ENCODE measurements at regions not wholly inside any gene's neighbourhood (a gene's known extent, or its start where the extent isn't known, plus 50 kb on each side); places are given as distances from the start of the nearest gene placed in this dataset.

DNA sequence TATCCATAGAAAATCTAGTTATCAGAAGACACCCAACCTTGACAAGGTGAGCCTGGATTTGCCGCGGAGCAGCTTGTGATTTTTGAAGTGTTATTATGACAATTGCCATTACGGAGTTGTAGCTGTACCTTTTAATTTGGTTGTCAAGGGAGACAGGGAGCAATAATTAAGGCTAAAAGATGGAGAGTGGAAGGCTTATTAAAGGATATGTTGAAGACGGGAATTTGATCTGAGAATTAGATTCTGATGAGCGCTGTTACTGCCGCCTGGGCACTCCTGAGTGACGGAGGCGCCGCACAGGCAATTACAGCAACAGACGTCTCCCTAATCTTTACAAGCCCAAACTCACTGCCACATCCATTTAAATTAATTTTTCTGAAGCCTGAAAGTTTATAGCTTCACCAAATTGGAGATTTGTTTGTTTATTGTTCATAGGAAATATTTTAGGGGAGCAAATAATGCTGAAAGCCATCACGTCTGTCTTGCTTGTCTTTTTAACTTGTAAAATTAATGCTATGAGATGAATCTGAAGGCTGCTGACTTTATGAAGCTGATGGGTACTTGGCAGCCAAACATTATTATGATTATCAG is 475.0 kb upstream of the ADARB2 start:
- no peak for DNase-seq (ENCODE audit: extremely low spot score, unreplicated experiment)
- peaks cover under 1% of the 10 kb centered on the region for H3K27me3 Mint-ChIP-seq (ENCODE audit: unreplicated experiment)
- TF ChIP-seq, protein P1, sequence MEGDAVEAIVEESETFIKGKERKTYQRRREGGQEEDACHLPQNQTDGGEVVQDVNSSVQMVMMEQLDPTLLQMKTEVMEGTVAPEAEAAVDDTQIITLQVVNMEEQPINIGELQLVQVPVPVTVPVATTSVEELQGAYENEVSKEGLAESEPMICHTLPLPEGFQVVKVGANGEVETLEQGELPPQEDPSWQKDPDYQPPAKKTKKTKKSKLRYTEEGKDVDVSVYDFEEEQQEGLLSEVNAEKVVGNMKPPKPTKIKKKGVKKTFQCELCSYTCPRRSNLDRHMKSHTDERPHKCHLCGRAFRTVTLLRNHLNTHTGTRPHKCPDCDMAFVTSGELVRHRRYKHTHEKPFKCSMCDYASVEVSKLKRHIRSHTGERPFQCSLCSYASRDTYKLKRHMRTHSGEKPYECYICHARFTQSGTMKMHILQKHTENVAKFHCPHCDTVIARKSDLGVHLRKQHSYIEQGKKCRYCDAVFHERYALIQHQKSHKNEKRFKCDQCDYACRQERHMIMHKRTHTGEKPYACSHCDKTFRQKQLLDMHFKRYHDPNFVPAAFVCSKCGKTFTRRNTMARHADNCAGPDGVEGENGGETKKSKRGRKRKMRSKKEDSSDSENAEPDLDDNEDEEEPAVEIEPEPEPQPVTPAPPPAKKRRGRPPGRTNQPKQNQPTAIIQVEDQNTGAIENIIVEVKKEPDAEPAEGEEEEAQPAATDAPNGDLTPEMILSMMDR (IDR thresholded peaks at IDR 0.05): no peak
- peaks cover 2% of the 10 kb centered on the region for H3K4me1 Mint-ChIP-seq (ENCODE audit: unreplicated experiment)
- no peak overlapping the region for H3K4me3 Mint-ChIP-seq (ENCODE audit: unreplicated experiment)
- no peaks in the 10 kb centered on the region for H3K9me3 Mint-ChIP-seq (ENCODE audit: unreplicated experiment)
- H3K27ac Mint-ChIP-seq (ENCODE audit: unreplicated experiment): no peak overlapping the region
- no peaks in the 10 kb centered on the region for H3K36me3 Mint-ChIP-seq (ENCODE audit: unreplicated experiment)

DNA sequence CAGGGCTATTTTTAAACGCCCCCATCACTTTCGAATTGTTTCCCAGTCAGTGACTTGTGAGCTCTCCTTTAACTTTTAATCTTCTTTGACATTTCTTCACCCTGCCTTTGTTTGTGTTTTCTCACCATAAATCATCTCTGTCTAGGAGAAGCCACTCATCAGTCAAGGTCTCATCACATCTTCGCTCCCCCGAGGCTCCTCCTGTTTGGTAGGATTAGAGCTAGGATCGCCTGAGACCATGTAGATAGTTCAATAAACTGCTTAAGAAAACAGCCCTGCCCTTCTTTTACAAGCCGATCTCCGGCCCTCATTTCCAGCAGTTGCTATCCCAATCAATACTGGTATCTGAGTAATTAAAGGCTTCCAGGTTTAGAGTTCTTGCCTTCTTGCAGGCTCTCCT is 472.8 kb upstream of the ADARB2 start:
- Mint-ChIP-seq H3K27ac (ENCODE audit: unreplicated experiment) (no peak overlapping the region), H3K4me3 (ENCODE audit: unreplicated experiment) (no peak overlapping the region), H3K27me3 (ENCODE audit: unreplicated experiment) (no peaks in the 10 kb centered on the region), H3K36me3 (ENCODE audit: unreplicated experiment) (no peaks in the 10 kb centered on the region), H3K9me3 (ENCODE audit: unreplicated experiment) (no peaks in the 10 kb centered on the region), H3K4me1 (ENCODE audit: unreplicated experiment) (peaks cover 2% of the 10 kb centered on the region)
- DNase-seq (ENCODE audit: extremely low spot score, unreplicated experiment): no peak
- TF ChIP-seq, protein P1 (IDR thresholded peaks at IDR 0.05): no peak

DNA sequence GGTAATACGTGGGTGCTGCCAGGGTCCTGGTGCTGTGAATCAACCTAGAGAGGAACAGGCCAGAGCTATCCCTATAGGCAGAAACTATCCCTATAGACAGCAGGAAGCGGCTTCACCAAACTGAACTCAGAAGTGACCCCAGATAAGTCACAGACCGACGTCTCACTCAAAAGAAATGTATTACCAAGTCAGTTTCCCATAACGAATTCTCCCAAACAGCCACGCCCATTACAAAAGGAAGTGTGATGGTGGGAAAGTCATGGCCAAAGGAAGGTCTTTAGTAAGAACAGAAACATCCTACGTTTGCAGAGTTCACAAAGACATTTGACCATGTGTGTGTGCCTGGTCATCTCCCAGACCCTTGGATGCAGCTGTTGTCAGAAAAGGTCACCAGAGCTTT is 470.8 kb upstream of the ADARB2 start:
- H3K36me3 Mint-ChIP-seq (ENCODE audit: unreplicated experiment): no peaks in the 10 kb centered on the region
- no peak overlapping the region for H3K4me3 Mint-ChIP-seq (ENCODE audit: unreplicated experiment)
- H3K9me3 Mint-ChIP-seq (ENCODE audit: unreplicated experiment): no peaks in the 10 kb centered on the region
- H3K4me1 Mint-ChIP-seq (ENCODE audit: unreplicated experiment): no peaks in the 10 kb centered on the region
- H3K27ac Mint-ChIP-seq (ENCODE audit: unreplicated experiment): no peak overlapping the region
- TF ChIP-seq, protein P1 (IDR thresholded peaks at IDR 0.05): no peak
- no peaks in the 10 kb centered on the region for H3K27me3 Mint-ChIP-seq (ENCODE audit: unreplicated experiment)
- no peak for DNase-seq (ENCODE audit: extremely low spot score, unreplicated experiment)

DNA sequence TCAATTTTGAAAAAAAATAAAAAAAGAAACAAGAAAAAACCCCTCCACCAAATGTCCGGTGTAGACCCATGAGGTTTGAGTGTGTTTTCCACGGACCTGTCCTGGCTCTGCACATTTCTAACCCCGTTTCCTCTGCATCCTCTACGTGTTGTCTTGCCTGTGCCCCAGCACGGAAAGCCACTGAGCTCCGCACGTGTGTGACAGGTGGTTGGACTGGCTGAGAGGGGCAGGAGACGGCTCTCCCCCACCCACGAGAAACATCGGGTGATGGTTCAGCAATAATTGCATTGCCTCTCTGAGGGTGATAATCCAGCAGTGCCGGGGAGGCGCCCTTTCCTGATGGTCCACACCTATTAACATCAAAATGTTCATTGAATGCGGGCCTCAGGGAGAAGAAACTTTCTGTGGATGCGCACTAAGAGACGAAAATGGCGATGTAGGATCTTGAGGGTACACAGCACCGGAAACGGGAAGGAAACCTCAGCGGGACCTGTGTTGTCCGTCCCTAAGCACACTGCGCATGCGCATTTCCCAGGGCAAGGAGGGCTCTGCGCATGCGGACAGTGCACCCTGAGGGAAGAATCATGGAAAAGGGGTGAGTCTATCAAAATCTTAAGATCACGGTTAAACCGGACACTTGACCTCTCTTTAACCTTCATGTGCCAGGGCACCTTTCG is 470.1 kb upstream of the ADARB2 start:
- H3K9me3 Mint-ChIP-seq (ENCODE audit: unreplicated experiment): no peaks in the 10 kb centered on the region
- peaks cover 5% of the 10 kb centered on the region for H3K4me1 Mint-ChIP-seq (ENCODE audit: unreplicated experiment)
- H3K27me3 Mint-ChIP-seq (ENCODE audit: unreplicated experiment): no peaks in the 10 kb centered on the region
- H3K4me3 Mint-ChIP-seq (ENCODE audit: unreplicated experiment): no peak overlapping the region
- TF ChIP-seq, protein P1 (IDR thresholded peaks at IDR 0.05): no peak
- no peak overlapping the region for H3K27ac Mint-ChIP-seq (ENCODE audit: unreplicated experiment)
- no peak for DNase-seq (ENCODE audit: extremely low spot score, unreplicated experiment)
- no peaks in the 10 kb centered on the region for H3K36me3 Mint-ChIP-seq (ENCODE audit: unreplicated experiment)

DNA sequence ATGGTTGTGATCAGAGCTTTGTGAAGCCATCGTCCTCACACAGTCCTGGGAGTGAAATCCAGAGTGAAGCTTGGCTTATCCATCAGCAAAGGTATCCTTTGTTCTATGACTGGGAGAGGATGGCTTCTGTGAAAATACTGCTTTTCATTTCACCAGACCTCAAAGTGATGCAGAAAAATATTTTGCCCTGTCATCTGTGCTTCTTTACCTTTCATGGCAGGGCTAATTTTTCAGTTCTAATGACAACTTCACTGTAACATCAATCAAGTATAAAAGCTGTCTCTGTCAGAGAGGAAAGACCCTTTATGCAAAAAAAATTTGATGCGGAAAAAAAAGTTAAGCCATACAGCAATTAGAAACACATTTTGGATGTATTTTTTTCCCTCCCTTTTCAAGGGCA is 468.1 kb upstream of the ADARB2 start:
- no peak overlapping the region for H3K27ac Mint-ChIP-seq (ENCODE audit: unreplicated experiment)
- H3K9me3 Mint-ChIP-seq (ENCODE audit: unreplicated experiment): no peaks in the 10 kb centered on the region
- H3K4me3 Mint-ChIP-seq (ENCODE audit: unreplicated experiment): no peak overlapping the region
- no peaks in the 10 kb centered on the region for H3K27me3 Mint-ChIP-seq (ENCODE audit: unreplicated experiment)
- TF ChIP-seq, protein P1 (IDR thresholded peaks at IDR 0.05): no peak
- peaks cover 7% of the 10 kb centered on the region for H3K4me1 Mint-ChIP-seq (ENCODE audit: unreplicated experiment)
- DNase-seq (ENCODE audit: extremely low spot score, unreplicated experiment): no peak
- H3K36me3 Mint-ChIP-seq (ENCODE audit: unreplicated experiment): no peaks in the 10 kb centered on the region
